GM19023 (cell line): ENCODE measurements at regions not wholly inside any gene's neighbourhood (a gene's known extent, or its start where the extent isn't known, plus 50 kb on each side); places are given as distances from the start of the nearest gene placed in this dataset.

Experiments
- ATAC-seq: cut with Tn5 transposase; IDR thresholded peaks from one replicate; pipeline ENCODE4 v1.9.1; 2021; ENCODE audit warnings: mild to moderate bottlenecking, moderate library complexity; ENCODE audit not compliant: unreplicated experiment

DNA sequence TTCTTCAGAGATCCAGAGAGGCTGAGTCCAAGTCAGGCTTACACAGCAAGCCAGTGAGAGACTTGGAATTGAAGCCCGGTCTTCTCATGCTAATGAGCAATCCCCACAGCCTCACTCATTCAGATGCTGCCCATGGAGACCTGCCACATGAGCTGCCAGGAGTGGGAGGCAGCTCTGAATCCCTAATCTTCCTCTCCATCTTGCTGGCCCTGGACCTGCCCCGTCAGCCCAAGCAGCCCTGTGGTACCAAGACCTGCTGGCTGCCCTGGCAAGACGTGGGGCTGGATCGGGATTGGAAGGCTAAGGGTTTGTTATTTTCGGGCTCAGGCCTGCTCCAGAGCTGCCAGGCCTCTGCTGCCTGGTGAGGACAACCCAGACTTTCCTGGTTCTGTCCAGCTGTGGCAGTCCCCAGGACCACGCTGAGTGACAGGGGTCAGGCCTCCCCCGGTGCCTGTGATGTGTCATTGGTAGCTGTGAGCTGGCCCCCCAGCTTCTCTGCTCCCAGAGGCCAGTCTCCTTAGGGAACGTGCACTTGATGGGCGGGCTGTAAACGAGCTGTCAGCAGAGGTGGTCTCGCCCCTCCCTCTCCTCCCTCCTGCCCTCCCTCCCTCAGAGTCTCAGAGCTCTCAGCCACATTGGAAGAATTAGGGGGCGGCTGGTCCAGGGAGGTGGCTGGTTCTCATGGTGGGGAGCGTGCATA, 135.0 kb downstream of the FOXD2 start:
- ATAC-seq, result no peak

GRCh38 chr1:47574451-47575165, 136.8 kb downstream of the FOXD2 start:
- no peak for ATAC-seq

DNA sequence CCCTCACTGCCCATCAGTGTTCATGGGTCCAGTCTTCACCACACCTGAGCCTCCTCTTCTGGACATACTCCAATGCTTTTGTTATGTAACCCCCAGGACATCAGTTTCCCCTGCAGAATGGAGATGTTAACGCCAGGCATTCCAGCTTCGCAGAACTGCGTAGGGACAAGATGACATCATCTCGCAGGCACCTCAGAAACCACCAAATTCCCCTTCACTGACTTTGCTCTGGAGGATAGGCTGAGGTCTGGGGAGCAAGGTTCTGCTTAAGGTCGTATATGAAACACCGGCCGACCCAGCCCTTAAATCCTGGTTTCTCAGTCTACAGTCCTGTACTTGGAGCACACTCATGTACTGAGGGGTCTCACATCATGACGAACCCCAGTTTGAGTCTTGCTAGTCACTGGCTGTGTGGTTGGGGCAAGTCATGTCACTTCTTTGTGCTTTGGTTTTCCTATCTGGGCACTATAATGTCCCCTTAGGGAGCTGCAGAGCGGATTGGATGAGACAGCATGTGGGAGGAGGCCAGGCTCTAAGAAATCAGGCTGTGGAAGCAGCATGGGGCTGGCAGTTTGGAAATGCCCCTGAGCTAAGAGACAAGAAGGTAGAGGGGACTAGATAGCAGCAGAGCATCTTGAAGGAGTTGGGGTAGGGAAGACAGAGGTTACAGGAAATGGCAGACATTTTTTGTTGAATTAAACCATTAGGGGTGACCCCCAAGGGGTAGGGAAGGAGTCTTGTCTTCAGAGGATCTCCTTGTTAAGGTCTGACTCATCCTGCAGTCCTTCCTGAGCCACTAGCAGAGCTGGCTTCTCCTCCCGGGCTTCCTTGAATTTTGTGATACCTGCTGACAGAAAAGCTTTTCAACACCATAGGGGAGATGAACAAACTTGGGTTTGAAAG, 138.3 kb downstream of the FOXD2 start:
- no peak for ATAC-seq

DNA sequence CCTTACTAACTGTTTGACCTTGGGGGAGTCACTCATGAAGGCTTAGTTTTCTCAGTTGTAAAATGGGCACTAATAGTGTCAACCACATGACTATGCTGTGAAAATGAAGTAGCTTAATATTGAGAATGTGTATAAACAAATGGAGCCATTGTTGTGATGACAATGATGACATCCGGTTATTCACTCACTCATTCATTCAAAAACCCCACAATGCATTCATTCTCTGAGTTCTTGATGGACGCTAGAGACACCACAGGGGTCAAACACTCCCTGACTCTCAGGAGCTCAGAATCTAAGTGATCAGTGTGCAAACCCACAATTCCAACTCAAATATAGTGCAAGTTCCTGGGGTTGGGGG, 138.9 kb downstream of the FOXD2 start:
- no peak for ATAC-seq

- no peak for ATAC-seq
Measured at GRCh38 chr1:47577303-47578025, 139.6 kb downstream of the FOXD2 start.

DNA sequence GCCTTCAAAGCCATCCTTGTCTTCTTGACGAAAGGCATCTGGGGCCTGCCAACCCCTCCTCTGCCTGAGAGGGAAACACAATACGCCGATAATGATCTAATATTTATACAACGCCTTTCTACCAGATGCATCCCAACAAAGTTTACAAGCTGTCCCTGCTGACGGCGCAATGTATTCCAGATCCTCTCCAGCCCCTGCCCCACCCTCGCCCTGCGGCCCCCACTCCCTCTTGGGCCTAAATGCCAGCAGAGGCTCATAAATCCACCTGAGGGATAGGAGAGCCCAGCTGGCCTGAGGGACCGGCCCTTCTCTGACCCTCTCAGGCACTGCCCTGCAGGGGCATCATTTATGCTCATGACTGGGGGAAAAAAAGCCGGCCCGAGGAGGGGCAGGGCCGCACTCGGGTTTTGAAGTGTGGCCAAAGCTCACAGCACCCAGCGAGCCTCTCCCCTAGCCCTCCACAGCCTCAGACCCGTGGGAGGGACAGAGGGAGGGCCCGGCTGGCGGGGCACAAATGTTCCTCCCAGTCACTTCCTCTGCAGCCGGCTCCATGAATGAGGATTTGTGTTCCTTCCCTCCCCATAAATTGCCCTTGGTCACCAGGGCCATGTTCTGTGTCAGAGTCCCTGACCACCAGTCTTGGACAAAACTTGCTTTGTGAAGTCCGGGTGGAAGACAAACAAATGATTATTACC, 140.3 kb downstream of the FOXD2 start:
- no peak for ATAC-seq

- no peak for ATAC-seq
Measured at GRCh38 chr1:47578721-47579419, 141.0 kb downstream of the FOXD2 start.

GRCh38 chr1:47579809-47580208, 142.0 kb downstream of the FOXD2 start:
- ATAC-seq, result no peak

DNA sequence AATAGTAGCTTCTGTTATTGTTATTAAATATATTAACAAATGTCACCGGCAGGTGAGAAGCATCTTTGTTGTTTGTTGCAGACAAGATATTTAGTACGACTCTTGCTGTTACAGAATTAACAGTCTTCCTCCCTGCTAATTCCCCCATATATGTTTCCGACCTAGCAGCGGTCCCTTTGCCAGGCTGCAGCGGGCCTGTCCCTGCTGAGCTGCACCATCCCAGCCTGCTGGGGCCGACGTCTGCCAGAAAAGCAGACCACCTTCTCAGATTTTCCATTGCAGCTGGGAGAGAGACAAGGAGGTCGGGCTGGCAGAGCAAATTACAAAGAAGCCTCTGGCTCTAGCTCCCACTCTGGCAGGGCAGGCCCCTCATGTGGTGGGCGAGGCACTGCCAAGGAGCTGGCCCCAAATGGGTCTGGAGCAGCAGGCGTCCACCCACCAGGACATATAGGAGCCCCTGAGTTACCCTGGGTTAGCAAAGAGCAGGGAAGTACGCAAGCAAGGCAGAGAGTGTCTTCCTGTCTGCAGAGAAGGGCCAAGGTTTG, 142.7 kb downstream of the FOXD2 start:
- no peak for ATAC-seq

GRCh38 chr1:47582891-47583608, 145.2 kb downstream of the FOXD2 start:
- no peak for ATAC-seq

DNA sequence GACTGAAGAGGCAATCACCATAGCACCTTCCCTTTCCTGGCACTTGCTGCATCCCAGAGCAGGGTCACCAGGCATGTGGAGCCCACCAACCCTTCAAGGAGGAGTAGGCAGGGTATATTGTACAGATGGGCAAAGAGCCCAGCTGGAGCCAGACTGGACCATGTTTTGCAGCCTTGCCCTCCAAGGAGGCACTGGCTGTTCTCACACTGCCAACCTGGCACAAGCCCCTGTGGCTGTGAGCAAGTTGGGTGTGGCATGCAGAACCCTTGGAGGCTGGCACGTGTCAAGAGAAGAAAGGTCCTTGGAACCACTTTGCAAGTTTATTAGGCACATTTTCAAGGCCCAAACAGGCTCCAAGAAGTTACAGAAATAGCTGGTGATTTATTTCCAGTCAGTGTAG, 146.4 kb downstream of the FOXD2 start:
- no peak for ATAC-seq

GRCh38 chr1:47585141-47585902, 147.5 kb downstream of the FOXD2 start:
- no peak for ATAC-seq

DNA sequence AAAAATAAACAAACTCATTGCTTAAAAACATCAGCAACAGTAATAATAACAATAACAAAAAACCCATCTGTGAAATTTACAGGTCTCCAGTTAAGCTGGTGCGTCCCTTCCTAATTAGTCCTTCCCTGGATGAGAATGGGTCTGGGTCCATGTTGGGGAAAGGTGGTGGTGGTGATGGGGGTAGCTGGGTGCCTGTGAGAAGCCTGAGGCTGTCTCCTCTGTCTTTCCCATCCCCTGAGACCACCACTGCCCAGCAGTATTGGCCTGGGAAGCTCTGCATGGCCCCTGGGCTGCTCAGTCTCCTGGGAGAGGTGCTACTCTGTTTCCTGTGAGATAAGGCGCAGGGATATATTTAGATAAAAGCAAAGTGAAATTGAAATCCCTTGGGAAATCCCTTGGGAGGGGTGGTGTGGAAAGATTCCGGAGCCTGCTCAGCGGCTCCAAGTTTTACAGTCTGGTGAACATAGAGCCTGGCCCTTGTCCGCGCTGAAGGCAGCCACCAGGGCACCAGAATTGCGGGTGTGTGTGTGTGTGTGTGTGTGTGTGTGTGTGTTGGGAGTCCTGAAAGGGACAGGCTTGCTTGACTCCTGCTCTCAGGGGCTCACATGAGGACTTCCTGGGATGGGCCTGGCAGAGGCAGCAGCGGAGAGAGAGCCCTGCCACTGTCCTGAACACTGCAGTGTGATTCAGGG, 150.2 kb downstream of the FOXD2 start:
- no peak for ATAC-seq

- no peak for ATAC-seq
Measured at GRCh38 chr1:47590523-47591225, 152.8 kb downstream of the FOXD2 start.

DNA sequence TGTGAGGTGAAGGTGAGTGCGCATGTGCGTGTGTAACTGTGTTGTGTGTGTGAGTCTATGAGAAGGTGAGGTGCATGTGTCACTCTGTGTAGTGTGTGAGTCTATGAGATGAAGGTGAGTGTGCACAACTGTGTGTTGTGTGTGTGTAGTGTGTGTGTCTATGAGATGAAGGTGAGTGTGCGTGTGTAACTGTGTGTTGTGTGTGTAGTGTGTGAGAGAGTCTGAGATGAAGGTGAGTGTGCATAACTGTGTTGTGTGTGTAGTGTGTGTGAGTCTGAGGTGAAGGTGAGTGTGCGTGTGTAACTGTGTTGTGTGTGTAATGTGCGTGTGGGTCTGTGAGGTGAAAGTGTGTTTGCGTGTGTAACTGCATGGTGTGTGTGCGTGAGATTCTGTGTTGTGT, 154.0 kb downstream of the FOXD2 start:
- ATAC-seq, result no peak

GRCh38 chr1:47592296-47593012, 154.6 kb downstream of the FOXD2 start:
- ATAC-seq, result no peak
